ENCODE measurements at regions not wholly inside any gene's neighbourhood (a gene's known extent, or its start where the extent isn't known, plus 50 kb on each side); places are given as distances from the start of the nearest gene placed in this dataset.
"Not testable (repeated sequence)": the region's sequence is repeated elsewhere in the genome, so short reads cannot be mapped to it uniquely, and the experiment has no call there.

- WGBS, 2 donors, result 39 to 57% methylated on average over 7 of the region's 7 CpGs
- no peak for TF ChIP-seq CTCF (IDR thresholded peaks at IDR 0.05)
- TF ChIP-seq POLR2AphosphoS5 (IDR thresholded peaks at IDR 0.05), result no peak
- TF ChIP-seq POLR2A (IDR thresholded peaks at IDR 0.05), result no peak
- TF ChIP-seq EP300 (IDR thresholded peaks at IDR 0.05), result no peak
- no peak overlapping the region for H3K27ac ChIP-seq
- H3K27me3 ChIP-seq, result peaks cover 0 to 25% (median 0%) of the 10 kb centered on the region in 3 donors
- H3K36me3 ChIP-seq, result no peaks in the 10 kb centered on the region
- intact Hi-C loops (cut with DNase I), result no loop called here
- H3K4me3 ChIP-seq, result no peak overlapping the region
- H3K4me1 ChIP-seq, result no peaks in the 10 kb centered on the region
- peaks cover 0 to 20% (median 0%) of the 10 kb centered on the region in 4 donors for H3K9me3 ChIP-seq
- no peak for DNase-seq
Observed at GRCh38 chr19:56918682-56919307, 78.3 kb upstream of the PEG3 start.

- H3K4me1 ChIP-seq, result no peaks in the 10 kb centered on the region
- no peak for DNase-seq
Observed at GRCh38 chr19:56919308-56919995, 78.9 kb upstream of the PEG3 start.

GRCh38 chr19:56926094-56926493, 85.6 kb upstream of the PEG3 start:
- H3K27ac ChIP-seq; intact Hi-C loops (cut with DNase I); H3K4me1 ChIP-seq; DNase-seq; H3K4me3 ChIP-seq; H3K36me3 ChIP-seq; H3K27me3 ChIP-seq: not testable (repeated sequence)
- 84 to 88% methylated on average over 5 of the region's 5 CpGs for WGBS, 2 donors
- H3K9me3 ChIP-seq, result peaks cover 0 to 21% (median 0%) of the 10 kb centered on the region in 4 donors

More at GRCh38 chr19:56919308-56919995, 78.9 kb upstream of the PEG3 start:
- Histone ChIP-seq H3K27me3 (peaks cover 0 to 25% (median 0%) of the 10 kb centered on the region in 3 donors), H3K4me3 (no peak overlapping the region), H3K9me3 (peaks cover 0 to 19% (median 0%) of the 10 kb centered on the region in 4 donors), H3K27ac (no peak overlapping the region), H3K36me3 (no peaks in the 10 kb centered on the region)
- 80 to 85% methylated on average over 16 to 17 of the region's 17 CpGs for WGBS, 2 donors
- intact Hi-C loops (cut with DNase I), result no loop called here
- no peak for TF ChIP-seq EP300 (IDR thresholded peaks at IDR 0.05)
- TF ChIP-seq POLR2A (IDR thresholded peaks at IDR 0.05), result no peak
- no peak for TF ChIP-seq CTCF (IDR thresholded peaks at IDR 0.05)
- TF ChIP-seq POLR2AphosphoS5 (IDR thresholded peaks at IDR 0.05), result no peak

- Histone ChIP-seq H3K27me3 (no peaks in the 10 kb centered on the region), H3K4me3 (no peak overlapping the region), H3K4me1 (no peaks in the 10 kb centered on the region), H3K27ac (no peak overlapping the region), H3K9me3 (peaks cover 0 to 21% (median 0%) of the 10 kb centered on the region in 4 donors), H3K36me3 (no peaks in the 10 kb centered on the region)
- intact Hi-C loops (cut with DNase I), result no loop called here
- TF ChIP-seq CTCF (IDR thresholded peaks at IDR 0.05), result no peak
- TF ChIP-seq POLR2A (IDR thresholded peaks at IDR 0.05), result no peak
- TF ChIP-seq EP300 (IDR thresholded peaks at IDR 0.05), result no peak
- no peak for TF ChIP-seq POLR2AphosphoS5 (IDR thresholded peaks at IDR 0.05)
- DNase-seq, result no peak
- WGBS, 2 donors, result 78 to 84% methylated on average over 6 of the region's 6 CpGs
Observed at GRCh38 chr19:56927294-56927693, 86.8 kb upstream of the PEG3 start.

GRCh38 chr19:56927791-56928207, 87.3 kb upstream of the PEG3 start:
- TF ChIP-seq EP300 (IDR thresholded peaks at IDR 0.05), result no peak
- no peak for TF ChIP-seq POLR2A (IDR thresholded peaks at IDR 0.05)
- TF ChIP-seq POLR2AphosphoS5 (IDR thresholded peaks at IDR 0.05), result no peak
- TF ChIP-seq CTCF (IDR thresholded peaks at IDR 0.05), result no peak
- Histone ChIP-seq H3K27ac (no peak overlapping the region), H3K9me3 (peaks cover 0 to 21% (median 0%) of the 10 kb centered on the region in 4 donors), H3K27me3 (no peaks in the 10 kb centered on the region), H3K36me3 (no peaks in the 10 kb centered on the region), H3K4me3 (no peak overlapping the region), H3K4me1 (no peaks in the 10 kb centered on the region)
- 74 to 80% methylated on average over 7 of the region's 7 CpGs for WGBS, 2 donors
- DNase-seq, result no peak
- intact Hi-C loops (cut with DNase I), result no loop called here
